ENCODE measurements at regions not wholly inside any gene's neighbourhood (a gene's known extent, or its start where the extent isn't known, plus 50 kb on each side); places are given as distances from the start of the nearest gene placed in this dataset.

DNA sequence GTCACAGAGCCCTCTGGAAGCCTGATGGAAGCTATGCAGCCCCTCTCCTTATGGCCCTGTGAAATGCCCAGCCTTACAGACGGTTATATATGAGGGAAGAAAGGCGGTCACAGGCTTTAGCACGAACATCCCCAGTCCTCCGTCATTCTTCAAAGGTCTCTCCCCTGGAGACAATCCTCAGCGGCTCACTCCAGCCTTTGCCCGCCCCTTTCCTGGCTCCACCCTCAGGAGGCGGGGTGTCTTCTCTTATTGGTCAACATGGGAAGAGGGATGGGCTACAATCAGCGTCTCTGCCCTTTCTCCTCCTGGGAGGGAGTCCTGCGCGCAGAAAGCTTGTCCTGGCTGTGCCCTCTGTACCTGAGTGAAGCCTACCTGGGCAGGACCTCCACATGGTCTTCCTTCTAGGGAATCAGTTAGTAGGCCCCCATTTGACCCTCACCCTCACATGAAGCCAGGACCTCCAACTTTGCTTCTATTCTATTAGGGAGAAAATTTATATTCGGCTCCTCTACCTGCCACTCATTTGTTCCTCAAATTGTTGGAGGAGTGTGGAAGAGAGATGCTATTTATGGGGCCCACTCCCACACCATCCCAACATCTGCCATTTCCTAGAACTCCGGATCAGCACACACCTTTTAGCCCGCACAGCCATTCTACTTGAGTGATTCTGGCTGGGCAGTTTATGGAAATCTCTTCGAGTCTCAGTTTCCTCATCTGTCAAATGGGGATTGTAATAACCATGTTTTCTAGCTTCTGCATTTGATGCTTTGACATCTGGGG, 112.9 kb upstream of the SLC6A11 start:
- no peak for DNase-seq (ENCODE audit: low read depth)

DNA sequence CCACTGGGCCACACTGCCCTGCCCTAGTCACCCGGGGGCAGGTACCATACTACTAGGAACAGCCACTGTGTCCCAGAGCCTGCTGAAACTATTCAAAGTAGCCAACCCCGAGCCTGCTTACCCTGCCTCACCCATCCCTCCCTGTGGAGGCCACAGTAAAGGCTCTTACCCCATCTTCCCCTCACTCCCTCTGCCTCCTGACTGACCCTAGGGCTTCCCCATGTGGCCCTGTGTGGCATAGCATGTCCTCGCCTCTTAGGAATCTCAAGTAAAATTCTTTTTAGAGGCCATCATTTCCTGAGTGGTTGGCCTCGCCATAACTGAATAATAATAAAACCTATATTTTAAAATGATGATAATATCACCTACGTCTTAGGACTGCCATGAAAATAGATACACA, 112.2 kb upstream of the SLC6A11 start:
- DNase-seq (ENCODE audit: low read depth): peak; percentile 2

DNA sequence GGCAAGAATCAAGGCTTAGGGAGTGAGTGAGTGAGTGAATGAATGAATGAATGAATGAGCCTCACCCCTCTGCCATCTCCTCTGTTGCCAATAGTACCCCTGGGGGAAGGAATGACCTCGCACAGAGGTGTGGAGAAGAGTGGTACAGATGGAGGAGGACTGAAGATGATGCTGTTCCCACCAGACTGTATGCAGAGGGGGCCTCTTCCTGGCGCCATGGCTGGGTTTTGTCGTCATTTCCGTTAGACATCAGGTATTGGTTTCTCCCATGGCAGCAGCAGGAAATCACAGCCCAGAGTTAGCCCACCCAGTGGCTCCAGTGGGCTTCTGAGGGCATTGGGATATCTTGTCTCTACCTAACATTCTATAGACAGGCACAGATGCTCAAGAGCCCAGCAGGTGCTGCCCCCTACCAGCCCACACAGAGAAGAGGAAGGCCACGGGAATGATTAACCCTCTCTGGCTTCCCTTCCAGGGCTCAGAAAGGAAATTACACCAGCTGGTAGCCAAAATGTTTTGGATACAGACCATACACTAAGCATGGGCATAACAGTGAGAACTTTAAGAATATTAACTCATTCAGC, 109.8 kb upstream of the SLC6A11 start:
- DNase-seq (ENCODE audit: low read depth): no peak

DNA sequence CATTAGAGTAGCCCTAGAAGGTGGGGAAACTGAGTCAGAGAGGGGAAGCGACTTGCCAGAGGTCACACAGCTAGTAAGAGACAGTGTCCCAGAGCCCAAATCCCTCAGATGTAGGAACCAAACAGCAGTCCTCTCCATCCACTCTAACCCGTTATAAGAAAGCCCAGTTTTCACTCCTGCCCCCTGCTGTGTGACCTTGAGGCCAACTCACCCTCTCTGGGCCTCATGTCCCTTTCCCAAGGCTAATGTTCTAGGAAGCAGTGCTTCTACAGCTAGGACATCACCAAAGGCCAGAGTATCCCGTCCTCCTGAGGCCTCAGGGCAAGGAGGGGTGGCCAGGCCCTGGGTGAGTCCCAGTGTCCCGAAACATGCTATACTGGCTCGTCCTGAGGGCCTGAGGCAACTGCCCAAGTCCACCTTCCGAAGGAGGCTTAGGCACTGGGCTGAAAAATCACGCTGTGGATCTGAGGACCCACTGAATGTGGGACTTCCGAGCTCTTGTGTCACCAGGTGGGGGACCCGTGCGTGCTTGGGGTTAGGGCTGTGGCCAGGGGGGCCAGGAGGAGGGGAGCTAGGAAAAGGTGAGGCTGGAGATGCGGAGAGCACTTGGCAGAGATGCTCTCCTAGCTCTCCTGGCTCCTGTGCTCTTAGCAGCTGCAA, 109.2 kb upstream of the SLC6A11 start:
- no peak for DNase-seq (ENCODE audit: low read depth)

DNA sequence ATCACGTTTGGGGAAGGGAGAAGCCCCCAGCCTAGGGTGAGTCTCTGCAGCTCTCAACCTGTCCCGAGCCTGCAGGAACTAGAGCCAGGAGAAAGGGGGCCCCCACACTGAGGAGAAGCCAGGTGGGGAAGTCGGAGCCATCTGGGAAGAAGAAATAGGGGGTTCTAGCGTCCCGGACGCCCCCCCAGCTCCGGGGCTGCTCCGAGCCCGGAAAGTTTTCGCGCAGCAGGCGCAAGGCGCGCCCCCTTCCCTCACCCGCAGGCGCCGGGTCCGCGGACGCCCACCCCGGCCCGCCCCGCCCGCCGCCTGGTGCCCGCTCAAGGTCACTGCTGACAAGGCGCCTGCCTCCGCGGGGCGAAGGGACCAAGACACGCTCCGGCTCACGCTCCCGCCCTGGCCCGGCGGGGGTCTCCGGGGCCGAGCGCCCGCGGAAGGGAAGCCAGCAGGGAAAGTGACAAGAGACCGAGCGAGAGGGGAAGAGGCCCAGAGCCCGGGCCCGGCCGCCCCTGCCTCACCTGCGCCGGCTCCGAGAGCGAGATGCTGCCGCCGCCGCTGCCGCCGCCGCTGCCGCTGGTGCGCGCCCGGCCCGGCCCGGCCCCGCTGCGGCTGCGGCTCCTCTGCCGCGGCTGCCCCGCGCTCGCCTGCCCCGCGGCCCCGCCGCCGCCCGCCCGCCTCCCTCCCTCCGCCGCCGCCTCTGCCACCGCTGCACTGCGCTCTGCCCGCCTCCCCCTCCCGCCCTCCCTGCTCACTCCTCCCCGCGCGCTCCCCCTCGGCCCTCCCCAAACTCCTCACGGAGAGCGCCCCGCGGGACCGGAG, 108.4 kb upstream of the SLC6A11 start:
- DNase-seq (ENCODE audit: low read depth): no peak

DNA sequence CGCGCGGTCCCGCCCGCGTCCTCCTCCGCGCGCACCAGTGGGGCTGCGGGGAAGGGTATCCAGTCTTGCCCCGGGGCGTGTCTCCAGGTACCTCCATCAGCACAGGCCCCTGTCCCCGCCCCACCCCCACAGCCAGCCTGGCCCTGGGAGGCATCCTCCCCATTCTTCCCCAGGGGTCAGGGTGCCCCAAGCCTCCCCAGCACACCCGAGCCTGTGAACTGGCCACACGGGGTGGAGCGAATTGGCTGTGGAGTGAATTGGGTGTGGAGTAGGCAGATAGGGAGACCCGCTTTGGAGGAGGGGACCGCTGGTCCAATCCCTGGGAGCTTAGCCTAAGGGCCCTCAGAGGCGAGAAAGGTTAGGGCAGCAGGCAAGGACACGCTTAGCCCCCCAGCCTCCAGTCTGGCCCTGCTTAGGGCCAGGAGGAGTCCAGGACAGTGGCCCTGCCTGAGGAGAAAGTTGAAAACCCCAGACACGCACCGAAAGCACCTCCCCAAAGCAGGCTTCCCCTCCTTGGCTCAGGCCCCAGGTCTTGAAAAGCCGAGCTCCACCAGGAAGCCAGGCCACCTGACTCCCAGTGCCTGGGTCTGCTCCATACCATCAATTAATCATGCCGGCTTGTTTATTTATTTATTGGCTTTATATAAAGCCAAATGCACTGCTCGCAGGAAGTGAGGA, 107.7 kb upstream of the SLC6A11 start:
- DNase-seq (ENCODE audit: low read depth): no peak

DNA sequence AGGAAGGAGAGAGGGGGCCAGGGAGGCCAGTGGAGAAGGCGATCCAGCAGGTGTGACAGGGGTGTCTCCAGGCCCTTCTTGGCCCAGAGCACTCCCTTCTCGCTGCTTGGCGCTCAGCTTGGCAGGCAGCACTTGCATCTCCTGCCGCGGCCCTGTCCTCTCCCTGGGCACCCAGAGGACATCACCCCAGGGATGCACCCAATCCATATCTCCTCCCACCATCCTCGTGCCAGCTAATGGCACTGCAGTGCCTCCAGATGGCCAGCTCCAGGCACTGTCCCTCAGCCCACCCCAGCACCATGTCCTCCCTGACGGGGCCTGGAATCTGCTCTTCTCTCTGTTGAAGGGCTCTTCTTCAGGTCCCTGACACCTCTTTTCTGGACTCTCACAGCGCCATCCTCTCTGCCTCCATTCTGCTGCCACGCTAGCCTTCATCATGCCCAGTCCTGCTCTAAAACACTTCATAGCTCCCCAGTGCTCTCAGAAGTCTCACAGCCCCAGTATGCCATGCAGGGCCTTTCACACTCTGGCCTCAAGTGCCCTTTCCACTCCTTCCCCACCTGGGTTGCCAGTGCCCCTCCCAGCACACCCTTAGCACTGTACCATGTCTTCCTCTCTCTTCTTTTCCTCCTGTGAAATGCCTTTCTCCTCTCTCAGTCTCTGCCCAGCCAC, 106.8 kb upstream of the SLC6A11 start:
- no peak for DNase-seq (ENCODE audit: low read depth)

DNA sequence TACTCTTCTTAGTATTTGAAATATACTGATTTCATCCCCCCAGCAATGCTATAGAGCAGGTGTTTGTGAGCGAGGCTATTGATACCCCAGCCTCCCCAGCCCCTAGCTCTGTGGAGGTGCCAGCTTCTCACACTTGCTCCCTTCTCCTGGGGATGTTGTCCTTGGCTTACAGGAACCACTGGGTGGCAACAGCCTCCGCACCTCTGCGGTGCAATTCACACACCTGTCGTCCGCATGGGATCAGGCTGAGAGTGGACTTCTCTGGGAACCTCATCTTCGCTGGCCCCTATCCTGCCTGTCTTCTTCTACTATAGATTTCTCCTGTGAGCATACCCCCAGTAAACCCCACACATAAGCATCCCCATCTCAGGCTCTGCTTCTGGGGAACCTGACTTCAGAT, 103.9 kb upstream of the SLC6A11 start:
- no peak for DNase-seq (ENCODE audit: low read depth)

DNA sequence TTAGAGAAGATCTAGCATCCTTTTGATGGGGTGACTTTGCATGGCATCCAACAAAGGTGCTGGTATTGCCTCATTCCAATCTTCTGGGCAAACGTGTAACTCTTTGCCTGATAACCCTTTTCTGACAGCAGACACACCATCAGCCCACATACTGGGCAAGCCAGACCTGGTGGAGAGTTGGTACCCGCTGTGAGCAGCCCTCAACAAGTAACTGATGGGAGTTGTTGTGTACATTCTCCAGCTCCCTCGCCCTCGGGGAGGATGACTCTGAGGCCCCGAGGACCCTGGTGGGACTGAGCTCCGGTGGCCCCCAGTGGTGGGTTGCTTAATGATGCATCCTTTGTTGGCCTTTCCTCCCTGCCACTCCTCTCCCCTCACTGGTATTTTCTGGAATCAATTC, 102.4 kb upstream of the SLC6A11 start:
- DNase-seq (ENCODE audit: low read depth): no peak

DNA sequence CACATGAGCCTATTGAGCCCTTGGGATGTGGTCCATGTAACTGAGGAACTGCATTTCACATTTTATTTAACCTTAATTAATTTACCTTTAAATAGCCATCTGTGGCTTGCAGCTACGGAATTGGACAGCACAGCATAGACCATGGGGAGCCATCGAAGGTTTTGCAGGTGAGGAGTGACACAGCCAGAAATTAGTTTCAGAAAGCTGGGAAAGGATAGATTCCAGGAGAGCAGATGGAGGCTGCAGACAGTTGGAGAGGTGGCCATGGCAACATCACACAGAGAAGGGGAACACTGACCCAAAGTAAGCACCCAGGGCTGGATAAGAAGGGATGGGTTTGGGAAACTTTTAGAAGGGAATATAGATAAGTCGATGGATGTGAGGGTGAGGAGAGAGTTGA, 100.1 kb upstream of the SLC6A11 start:
- no peak for DNase-seq (ENCODE audit: low read depth)

DNA sequence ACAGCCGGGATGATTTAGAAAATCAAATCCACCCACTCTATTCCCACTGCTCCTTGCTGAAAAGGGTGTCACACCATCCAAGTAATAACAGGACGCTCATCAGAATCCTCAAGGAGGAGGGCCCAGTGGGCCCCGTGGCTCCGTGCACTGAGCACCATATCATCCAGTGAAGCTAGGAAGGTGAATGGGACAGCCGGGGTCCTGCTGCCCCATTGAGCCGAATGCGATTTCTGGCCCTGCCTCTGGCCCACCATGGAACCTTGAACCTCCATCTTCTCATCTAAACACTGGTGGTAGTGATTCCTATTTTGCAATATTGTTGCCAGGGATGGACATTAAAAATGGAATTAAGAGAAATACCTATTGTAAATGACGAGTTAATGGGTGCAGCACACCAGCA, 99.1 kb upstream of the SLC6A11 start:
- no peak for DNase-seq (ENCODE audit: low read depth)

DNA sequence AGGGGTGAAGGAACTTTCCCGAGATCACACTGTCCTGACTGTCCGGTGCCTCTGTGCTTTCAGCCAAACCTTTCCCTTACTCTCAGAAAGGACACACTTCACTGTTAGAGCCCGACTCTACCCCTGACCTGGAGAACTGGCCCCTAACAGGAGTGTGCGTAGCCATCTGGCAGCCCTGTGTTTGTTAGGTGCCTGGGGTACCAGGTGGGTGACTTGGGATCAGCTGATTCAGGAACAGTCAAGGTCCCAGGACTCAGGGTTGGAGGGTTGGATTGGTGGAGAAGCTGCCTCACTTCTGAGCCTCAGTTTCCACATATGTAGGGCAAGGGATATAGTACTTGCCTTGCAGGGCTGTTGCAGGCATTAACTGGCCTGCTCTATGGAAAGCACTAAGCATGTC, 98.3 kb upstream of the SLC6A11 start:
- DNase-seq (ENCODE audit: low read depth): no peak

DNA sequence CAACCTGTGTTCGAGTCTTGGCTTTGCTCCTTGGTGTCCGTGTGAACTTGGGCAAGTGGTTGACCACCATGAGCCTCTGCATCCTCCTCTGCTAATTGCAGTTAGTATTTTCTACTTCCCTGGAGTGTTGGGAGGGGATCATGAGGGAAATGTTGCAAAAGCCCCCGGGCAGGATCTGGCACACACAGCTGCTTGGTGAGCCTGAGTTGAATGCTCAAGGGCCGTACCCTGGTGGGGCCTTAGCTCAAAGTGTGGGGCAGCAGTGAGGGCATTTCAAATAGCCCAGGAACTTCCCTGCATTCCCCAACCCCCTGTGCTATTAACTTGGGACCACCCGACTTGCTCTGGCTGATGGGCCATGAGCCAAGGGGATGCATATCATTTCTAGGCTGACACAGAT, 94.9 kb upstream of the SLC6A11 start:
- no peak for DNase-seq (ENCODE audit: low read depth)

DNA sequence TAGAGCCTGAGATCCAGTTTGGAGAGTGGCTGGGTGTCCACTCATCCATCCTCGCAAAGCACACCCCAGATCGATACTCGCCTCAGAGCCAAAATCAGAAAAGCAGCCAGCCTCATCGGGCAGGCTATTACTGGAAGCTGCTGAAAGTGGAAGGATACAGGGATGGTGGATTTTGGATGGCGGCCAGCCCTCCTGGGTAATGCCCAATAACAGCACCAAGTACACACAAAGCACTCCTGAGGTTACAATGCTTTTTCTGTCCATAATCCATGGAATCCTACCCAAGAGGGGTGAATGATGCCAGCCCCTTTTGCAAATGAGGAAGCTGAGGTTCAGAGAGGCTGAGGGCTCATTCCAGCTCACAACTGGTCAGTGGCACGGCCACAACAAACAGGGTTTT, 93.1 kb upstream of the SLC6A11 start:
- no peak for DNase-seq (ENCODE audit: low read depth)

DNA sequence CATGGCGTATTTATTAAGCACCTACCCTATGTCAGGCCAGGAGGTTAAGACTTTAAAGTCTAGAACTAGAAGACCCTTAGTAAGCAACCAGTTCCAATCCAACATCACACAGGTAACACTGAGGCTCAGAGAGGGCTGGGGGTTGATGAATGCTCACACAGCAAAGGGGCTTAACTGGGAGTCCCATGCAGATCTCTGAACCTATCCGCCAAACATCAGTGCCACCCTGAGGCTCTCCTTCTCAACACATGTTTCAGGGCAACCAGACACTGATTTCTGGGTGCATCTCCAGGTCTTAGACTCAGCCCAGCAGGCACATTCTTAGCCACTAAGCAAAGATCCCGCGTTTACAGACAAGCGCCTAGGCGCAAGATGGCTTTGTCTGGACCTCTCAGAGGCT, 92.0 kb upstream of the SLC6A11 start:
- no peak for DNase-seq (ENCODE audit: low read depth)

DNA sequence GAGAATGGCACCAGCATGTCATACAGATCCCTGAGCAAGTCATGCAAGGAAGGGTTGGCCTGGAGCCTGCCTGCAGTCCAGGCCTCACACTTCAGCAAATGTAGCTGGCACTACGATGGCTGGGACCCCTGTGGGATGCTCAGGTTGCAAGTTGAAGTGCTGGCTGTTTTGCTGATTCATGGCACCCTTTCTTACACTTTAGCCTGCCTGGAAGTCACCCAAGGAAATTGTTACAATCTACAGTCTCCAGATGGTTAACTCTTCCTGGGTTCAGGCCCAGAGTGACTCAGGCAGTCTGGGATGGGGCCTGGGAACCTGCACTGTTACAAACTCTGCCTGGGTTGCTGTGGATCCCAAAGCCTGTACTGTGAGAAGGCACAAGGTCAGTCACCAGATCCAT, 91.0 kb upstream of the SLC6A11 start:
- DNase-seq (ENCODE audit: low read depth): no peak

DNA sequence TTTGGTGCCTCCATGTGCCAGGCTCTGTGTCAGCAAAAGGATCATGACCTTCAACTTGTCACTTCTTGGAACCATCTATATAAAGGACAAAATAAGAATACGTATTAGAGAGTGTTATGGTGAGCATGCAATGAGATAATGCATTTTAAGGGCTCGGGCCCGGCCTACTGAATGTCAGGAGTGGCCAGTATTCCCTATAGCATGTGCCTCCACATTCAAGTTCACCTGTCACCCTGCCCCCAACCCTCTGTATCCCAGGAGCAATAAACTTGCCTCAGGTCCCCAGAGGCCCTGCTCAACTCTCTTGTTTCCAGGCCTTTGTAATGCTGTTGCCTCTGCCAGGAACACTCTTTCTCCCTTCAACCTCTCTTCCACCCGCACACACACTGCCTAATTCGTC, 90.2 kb upstream of the SLC6A11 start:
- DNase-seq (ENCODE audit: low read depth): no peak

DNA sequence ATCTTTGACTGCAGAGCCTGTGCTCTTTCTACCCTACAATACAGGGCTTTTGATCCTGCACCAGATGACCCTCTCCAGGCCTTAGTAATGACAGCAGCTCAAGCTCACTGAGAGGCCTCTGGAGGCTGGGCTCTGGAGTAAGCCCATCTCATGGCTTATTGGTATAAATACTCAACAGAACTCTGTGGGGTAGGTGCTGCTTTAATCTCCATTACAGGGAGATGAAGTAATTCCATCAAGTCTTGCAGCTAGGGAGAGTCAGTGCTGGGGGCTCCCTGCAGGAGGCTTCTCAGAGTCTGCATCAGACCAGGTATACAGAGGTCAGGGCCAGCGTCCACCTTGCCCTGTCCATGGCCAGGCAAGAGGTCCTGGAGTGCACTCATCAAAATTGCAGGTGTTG, 89.2 kb upstream of the SLC6A11 start:
- no peak for DNase-seq (ENCODE audit: low read depth)

DNA sequence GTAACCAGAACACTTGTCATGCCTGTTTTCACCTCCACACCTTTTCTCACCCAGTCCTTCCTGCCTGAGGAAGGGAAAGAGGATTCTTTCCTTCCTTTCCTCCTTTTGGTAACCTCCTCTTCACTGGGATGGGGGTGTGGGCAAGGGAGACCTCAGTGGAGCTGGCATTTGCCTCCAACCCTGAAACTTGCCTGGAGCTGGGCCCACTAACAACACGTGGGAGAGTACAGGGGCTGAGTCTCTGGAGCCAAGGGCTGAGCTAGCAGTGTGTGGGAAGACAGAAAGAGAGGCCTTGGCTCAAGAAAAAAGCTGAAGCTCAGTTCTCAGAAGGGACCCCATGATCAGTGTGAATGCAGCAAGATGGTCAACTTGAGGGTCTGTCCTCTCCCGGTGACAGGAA, 86.6 kb upstream of the SLC6A11 start:
- no peak for DNase-seq (ENCODE audit: low read depth)

DNA sequence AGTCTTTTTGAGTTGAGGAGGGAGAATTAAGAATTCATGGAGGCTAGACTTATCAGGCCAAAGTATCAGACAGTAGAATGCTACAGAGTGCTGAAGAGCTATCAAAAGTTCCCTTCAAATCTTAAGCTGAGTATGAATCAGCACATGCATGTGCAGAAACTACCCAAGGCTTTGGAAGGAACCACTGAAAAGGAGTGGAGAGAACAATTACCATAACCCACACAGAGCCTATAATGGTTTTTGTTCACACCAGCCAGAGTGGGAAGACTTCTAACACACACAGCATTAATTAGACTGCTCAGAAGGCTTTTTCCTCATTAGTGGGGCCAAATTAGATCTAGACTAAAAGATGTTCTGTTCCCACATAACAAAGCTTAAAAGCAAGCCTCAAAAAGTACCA, 83.7 kb upstream of the SLC6A11 start:
- DNase-seq (ENCODE audit: low read depth): no peak

DNA sequence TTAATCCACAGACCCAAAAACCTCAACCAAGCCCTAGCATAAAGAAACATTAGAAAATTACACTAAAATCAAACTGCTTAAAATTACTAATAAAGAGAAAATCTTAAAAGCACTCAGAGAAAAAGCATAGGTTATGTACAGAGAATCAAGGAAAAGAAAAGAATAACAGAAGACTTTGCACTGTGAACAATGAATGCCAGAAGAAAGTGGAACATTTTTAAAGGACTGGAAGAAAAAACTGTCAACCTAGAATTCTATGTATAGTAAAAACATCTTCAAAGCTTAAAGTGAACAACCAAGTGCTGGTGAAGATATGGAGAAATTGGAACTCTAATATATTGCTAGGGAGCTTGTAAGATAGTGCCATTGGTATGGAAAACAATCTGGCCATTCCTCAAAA, 82.7 kb upstream of the SLC6A11 start:
- no peak for DNase-seq (ENCODE audit: low read depth)

Measured in renal cortical epithelial cell (primary cell).